ENCODE measurements at regions not wholly inside any gene's neighbourhood (a gene's known extent, or its start where the extent isn't known, plus 50 kb on each side); places are given as distances from the start of the nearest gene placed in this dataset.

GRCh38 chr14:89022274-89022673, 197.8 kb downstream of the TTC8 start (continued):
- TF ChIP-seq USF2 (IDR thresholded peaks at IDR 0.05; ENCODE audit: low read length): no peak
- TF ChIP-seq EGR1 (IDR thresholded peaks at IDR 0.05; ENCODE audit: borderline replicate concordance, low read depth, low read length): no peak

All from H1 (cell line).